Liver (tissue), 8 donors: ENCODE measurements at regions not wholly inside any gene's neighbourhood (a gene's known extent, or its start where the extent isn't known, plus 50 kb on each side); places are given as distances from the start of the nearest gene placed in this dataset.

Experiments used
- DNase-seq: peaks from one replicate; pipeline ENCODE4 v3.0.0-alpha.2; 2017; ENCODE audit warnings: low spot score
- H3K27ac ChIP-seq, 2 donors: one replicate each; pipeline ENCODE4 v1.7.0; 2013; ENCODE audit warnings: inconsistent platforms in 2 of 2, low read length in 2 of 2, control low read depth in 1 of 2, low read depth in 1 of 2, mild to moderate bottlenecking in 1 of 2
- H3K27me3 ChIP-seq, 4 donors: one replicate each; pipeline versions ENCODE4 v1.6.1 to v1.7.0; 2013; ENCODE audit warnings: low read length in 3 of 4, inconsistent platforms in 1 of 4, mild to moderate bottlenecking in 1 of 4, moderate library complexity in 1 of 4; ENCODE audit not compliant: control insufficient read depth in 4 of 4, insufficient read depth in 4 of 4
- H3K36me3 ChIP-seq, 4 donors: one replicate each; pipeline versions ENCODE4 v1.6.1 to v1.7.0; 2013; ENCODE audit warnings: low read length in 3 of 4, mild to moderate bottlenecking in 3 of 4, low read depth in 1 of 4, moderate library complexity in 1 of 4; ENCODE audit not compliant: control insufficient read depth in 4 of 4, insufficient read depth in 3 of 4
- H3K4me1 ChIP-seq, 4 donors: one replicate each; pipeline versions ENCODE4 v1.6.1 to v1.7.0; 2013; ENCODE audit warnings: low read length in 3 of 4, mild to moderate bottlenecking in 3 of 4, moderate library complexity in 1 of 4; ENCODE audit not compliant: control insufficient read depth in 4 of 4, insufficient read depth in 4 of 4
- H3K4me3 ChIP-seq, 3 donors: one replicate each; pipeline versions ENCODE4 v1.6.1 to v1.7.0; 2013; ENCODE audit warnings: low read length in 3 of 3, control low read depth in 1 of 3, low read depth in 1 of 3, mild to moderate bottlenecking in 1 of 3
- H3K9ac ChIP-seq, 2 donors: one replicate each; pipeline ENCODE4 v1.7.0; 2013; ENCODE audit warnings: low read length in 2 of 2, mild to moderate bottlenecking in 2 of 2, moderate library complexity in 2 of 2, control low read depth in 1 of 2, low read depth in 1 of 2
- H3K9me3 ChIP-seq, 4 donors: one replicate each; pipeline versions ENCODE4 v1.6.1 to v1.7.0; 2013; ENCODE audit warnings: low read length in 3 of 4; ENCODE audit not compliant: control insufficient read depth in 4 of 4
- FOXA1 ChIP-seq: IDR thresholded peaks from 2 replicates; pipeline ENCODE4 v1.6.1; 2016; ENCODE audit warnings: antibody characterized with exemption
- FOXA2 ChIP-seq: IDR thresholded peaks from 2 replicates; pipeline ENCODE4 v1.6.1; 2016; ENCODE audit warnings: antibody characterized with exemption
- HNF4A ChIP-seq, 2 donors: conservative IDR thresholded peaks; 2 replicates each; pipeline ENCODE4 v1.6.1; 2016; ENCODE audit warnings: antibody characterized with exemption in 2 of 2, mild to moderate bottlenecking in 2 of 2
- HNF4G ChIP-seq: IDR thresholded peaks from 2 replicates; pipeline ENCODE4 v1.6.1; 2016; ENCODE audit warnings: antibody characterized with exemption
- JUND ChIP-seq, 2 donors: IDR thresholded peaks; 2 replicates each; pipeline ENCODE4 v1.6.1; 2016; ENCODE audit warnings: antibody characterized with exemption in 2 of 2
- RAD21 ChIP-seq, 2 donors: IDR thresholded peaks; 2 replicates each; pipeline ENCODE4 v1.6.1; 2016; ENCODE audit warnings: antibody characterized with exemption in 2 of 2, mild to moderate bottlenecking in 2 of 2
- RXRA ChIP-seq, 2 donors: IDR thresholded peaks; 2 replicates each; pipeline ENCODE4 v1.6.1; 2017 to 2018; ENCODE audit warnings: antibody characterized with exemption in 2 of 2, mild to moderate bottlenecking in 1 of 2
- SP1 ChIP-seq: IDR thresholded peaks from 2 replicates; pipeline ENCODE4 v1.6.1; 2018; ENCODE audit warnings: antibody characterized with exemption, mild to moderate bottlenecking
- WGBS: extraction: QIAGEN DNeasy Blood & Tissue Kit; methylation state at CpG from one replicate; pipeline ENCODE4 v1.1.7; 2013; 5-methylcytosine and 5-hydroxymethylcytosine counted together
- TF ChIP-seq, protein P1 (sequence below): IDR thresholded peaks from 2 replicates; pipeline ENCODE4 v1.6.1; 2016; ENCODE audit warnings: antibody characterized with exemption
- TF ChIP-seq, protein P2 (sequence below): IDR thresholded peaks from 2 replicates; pipeline ENCODE4 v1.6.1; 2016; ENCODE audit warnings: antibody characterized with exemption
- TF ChIP-seq, protein P3 (sequence below): IDR thresholded peaks from 2 replicates; pipeline ENCODE4 v1.6.1; 2016; ENCODE audit warnings: antibody characterized with exemption
- TF ChIP-seq, protein P4 (sequence below): fragments of 150-350 bp; IDR thresholded peaks from 2 replicates; pipeline ENCODE4 v1.5.1; 2017; ENCODE audit warnings: improper control_type of control experiment, low read depth, low read length; ENCODE audit not compliant: missing input control
- TF ChIP-seq, protein P5 (sequence below): IDR thresholded peaks from 2 replicates; pipeline ENCODE4 v1.6.1; 2016; ENCODE audit warnings: antibody characterized with exemption, mild to moderate bottlenecking
- donor health status: healthy.
- donor health status: healthy.
- donor health status: healthy.
- donor health status: healthy.
- donor health status: healthy.

DNA sequence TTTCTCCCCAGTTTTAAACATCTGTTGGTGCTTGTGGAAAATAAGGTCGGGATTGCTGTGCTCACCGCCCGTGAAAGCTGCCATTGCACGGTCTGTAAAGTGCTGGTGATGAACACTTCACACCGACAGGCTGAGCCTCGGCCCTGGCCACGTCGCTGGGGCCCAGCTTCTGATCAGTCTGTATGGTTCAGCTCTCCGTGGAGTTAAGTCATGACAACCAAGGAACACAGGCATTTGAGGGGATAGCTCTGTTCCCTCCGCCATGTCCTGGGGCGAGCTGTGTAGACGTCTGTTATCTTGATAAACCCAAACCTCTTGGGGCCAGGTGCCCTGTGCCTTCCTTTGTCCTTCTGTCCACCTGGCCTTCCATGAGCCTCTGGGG, 110.6 kb downstream of the METRNL start (continued):
- TF ChIP-seq, protein P1, sequence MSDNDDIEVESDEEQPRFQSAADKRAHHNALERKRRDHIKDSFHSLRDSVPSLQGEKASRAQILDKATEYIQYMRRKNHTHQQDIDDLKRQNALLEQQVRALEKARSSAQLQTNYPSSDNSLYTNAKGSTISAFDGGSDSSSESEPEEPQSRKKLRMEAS: no peak
- TF ChIP-seq SP1: no peak
- no peak for TF ChIP-seq HNF4A (conservative IDR thresholded peaks at IDR 0.05)
- TF ChIP-seq JUND (IDR thresholded peaks at IDR 0.05): no peak

DNA sequence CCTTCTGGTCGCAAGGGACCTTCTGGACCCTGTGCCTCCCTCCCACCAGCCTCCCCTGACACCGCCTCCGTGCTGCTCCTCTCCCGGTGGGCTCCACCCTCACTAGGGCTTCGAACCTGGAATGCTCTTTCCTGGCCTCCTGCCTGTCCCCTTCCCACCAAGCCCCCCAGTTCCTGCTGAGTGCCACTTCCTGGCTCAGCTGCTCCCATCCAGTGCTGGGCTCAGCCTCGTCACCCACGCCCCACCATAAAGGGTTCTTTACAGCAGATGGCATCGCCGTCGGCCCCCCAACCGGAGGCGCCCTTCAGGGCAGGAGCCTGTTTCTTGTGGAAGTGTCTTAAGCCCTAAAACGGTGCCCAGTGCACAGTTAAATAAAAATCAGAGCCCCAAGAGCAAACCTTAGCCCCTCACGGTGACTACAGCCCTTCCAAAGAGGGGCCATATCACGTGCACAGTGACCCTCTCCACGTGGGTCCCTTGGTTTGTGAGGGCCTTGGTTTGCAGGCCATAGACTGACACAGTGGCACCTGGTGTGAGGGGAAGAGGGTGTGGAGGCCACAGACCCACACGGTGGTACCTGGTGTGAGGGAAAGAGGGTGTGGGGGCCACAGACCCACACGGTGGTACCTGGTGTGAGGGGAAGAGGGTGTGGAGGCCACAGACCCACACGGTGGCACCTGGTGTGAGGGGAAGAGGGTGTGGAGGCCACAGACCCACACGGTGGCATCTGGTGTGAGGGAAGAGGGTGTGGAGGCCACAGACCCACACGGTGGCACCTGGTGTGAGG, 111.4 kb downstream of the METRNL start:
- no peak for DNase-seq
- H3K27me3 ChIP-seq: no peaks in the 10 kb centered on the region
- peaks cover 0 to 2% (median 0%) of the 10 kb centered on the region in 4 donors for H3K9me3 ChIP-seq
- H3K36me3 ChIP-seq: no peaks in the 10 kb centered on the region
- TF ChIP-seq, protein P2, sequence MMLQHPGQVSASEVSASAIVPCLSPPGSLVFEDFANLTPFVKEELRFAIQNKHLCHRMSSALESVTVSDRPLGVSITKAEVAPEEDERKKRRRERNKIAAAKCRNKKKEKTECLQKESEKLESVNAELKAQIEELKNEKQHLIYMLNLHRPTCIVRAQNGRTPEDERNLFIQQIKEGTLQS: no peak
- TF ChIP-seq, protein P3, sequence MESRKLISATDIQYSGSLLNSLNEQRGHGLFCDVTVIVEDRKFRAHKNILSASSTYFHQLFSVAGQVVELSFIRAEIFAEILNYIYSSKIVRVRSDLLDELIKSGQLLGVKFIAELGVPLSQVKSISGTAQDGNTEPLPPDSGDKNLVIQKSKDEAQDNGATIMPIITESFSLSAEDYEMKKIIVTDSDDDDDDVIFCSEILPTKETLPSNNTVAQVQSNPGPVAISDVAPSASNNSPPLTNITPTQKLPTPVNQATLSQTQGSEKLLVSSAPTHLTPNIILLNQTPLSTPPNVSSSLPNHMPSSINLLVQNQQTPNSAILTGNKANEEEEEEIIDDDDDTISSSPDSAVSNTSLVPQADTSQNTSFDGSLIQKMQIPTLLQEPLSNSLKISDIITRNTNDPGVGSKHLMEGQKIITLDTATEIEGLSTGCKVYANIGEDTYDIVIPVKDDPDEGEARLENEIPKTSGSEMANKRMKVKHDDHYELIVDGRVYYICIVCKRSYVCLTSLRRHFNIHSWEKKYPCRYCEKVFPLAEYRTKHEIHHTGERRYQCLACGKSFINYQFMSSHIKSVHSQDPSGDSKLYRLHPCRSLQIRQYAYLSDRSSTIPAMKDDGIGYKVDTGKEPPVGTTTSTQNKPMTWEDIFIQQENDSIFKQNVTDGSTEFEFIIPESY: no peak
- TF ChIP-seq, protein P1: no peak
- TF ChIP-seq RAD21 (IDR thresholded peaks at IDR 0.05): no peak
- WGBS: 92% methylated on average over 21 of the region's 21 CpGs
- H3K4me3 ChIP-seq: no peak overlapping the region
- H3K4me1 ChIP-seq: no peaks in the 10 kb centered on the region
- no peak overlapping the region for H3K9ac ChIP-seq
- H3K27ac ChIP-seq: no peak overlapping the region

DNA sequence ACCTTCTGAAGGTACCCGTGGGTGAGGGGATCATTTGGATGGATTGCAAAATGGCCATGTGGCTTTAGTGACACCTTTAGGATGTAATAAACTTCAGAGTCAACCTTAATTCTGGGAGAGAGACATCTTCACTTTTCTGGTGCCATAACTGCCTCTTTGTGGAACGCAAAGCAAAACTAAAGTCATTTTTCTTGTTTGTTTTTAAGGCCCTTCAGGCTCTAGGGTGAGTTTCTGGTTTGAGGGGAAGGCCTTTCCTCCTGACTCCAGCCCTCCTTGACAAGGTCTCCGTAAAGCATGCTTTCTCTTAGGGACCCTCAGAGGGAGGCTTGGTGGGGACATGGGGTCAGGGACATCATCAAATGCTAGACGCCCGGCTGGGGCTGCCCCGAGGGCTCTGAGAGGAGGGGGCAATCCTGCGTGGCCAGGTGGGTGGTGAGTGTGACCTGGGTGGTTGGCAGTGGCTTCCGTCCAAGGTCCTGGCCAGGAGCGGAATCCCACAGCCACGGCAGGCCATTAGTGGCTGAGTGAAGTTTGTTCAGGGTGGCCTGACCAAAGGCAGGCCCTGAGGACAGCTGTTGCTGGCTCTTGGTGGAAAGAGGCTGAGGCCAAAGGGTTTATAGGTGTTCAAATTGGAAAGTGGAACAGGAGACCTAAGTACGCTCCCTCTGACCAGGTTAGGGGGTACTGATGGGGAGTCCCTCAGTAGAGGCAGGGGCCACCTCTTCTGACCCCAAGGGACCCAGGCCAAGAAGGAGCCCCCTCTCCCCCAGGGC, 112.2 kb downstream of the METRNL start:
- TF ChIP-seq, protein P2: no peak
- TF ChIP-seq FOXA1 (no peak), FOXA2 (no peak), HNF4G (no peak), RXRA (IDR thresholded peaks at IDR 0.05) (no peak), HNF4A (conservative IDR thresholded peaks at IDR 0.05) (no peak)
- TF ChIP-seq, protein P4, sequence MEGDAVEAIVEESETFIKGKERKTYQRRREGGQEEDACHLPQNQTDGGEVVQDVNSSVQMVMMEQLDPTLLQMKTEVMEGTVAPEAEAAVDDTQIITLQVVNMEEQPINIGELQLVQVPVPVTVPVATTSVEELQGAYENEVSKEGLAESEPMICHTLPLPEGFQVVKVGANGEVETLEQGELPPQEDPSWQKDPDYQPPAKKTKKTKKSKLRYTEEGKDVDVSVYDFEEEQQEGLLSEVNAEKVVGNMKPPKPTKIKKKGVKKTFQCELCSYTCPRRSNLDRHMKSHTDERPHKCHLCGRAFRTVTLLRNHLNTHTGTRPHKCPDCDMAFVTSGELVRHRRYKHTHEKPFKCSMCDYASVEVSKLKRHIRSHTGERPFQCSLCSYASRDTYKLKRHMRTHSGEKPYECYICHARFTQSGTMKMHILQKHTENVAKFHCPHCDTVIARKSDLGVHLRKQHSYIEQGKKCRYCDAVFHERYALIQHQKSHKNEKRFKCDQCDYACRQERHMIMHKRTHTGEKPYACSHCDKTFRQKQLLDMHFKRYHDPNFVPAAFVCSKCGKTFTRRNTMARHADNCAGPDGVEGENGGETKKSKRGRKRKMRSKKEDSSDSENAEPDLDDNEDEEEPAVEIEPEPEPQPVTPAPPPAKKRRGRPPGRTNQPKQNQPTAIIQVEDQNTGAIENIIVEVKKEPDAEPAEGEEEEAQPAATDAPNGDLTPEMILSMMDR: no peak
- TF ChIP-seq, protein P5, sequence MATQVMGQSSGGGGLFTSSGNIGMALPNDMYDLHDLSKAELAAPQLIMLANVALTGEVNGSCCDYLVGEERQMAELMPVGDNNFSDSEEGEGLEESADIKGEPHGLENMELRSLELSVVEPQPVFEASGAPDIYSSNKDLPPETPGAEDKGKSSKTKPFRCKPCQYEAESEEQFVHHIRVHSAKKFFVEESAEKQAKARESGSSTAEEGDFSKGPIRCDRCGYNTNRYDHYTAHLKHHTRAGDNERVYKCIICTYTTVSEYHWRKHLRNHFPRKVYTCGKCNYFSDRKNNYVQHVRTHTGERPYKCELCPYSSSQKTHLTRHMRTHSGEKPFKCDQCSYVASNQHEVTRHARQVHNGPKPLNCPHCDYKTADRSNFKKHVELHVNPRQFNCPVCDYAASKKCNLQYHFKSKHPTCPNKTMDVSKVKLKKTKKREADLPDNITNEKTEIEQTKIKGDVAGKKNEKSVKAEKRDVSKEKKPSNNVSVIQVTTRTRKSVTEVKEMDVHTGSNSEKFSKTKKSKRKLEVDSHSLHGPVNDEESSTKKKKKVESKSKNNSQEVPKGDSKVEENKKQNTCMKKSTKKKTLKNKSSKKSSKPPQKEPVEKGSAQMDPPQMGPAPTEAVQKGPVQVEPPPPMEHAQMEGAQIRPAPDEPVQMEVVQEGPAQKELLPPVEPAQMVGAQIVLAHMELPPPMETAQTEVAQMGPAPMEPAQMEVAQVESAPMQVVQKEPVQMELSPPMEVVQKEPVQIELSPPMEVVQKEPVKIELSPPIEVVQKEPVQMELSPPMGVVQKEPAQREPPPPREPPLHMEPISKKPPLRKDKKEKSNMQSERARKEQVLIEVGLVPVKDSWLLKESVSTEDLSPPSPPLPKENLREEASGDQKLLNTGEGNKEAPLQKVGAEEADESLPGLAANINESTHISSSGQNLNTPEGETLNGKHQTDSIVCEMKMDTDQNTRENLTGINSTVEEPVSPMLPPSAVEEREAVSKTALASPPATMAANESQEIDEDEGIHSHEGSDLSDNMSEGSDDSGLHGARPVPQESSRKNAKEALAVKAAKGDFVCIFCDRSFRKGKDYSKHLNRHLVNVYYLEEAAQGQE: no peak
- H3K4me3 ChIP-seq: no peak overlapping the region
- no peak for DNase-seq
- no peaks in the 10 kb centered on the region for H3K27me3 ChIP-seq
- H3K9me3 ChIP-seq: peaks cover 0 to 2% (median 0%) of the 10 kb centered on the region in 4 donors
- H3K9ac ChIP-seq: no peak overlapping the region
- H3K4me1 ChIP-seq: no peaks in the 10 kb centered on the region
- H3K36me3 ChIP-seq: no peaks in the 10 kb centered on the region
- H3K27ac ChIP-seq: no peak overlapping the region
- 93% methylated on average over 11 of the region's 11 CpGs for WGBS
